ENCODE measurements at regions not wholly inside any gene's neighbourhood (a gene's known extent, or its start where the extent isn't known, plus 50 kb on each side); places are given as distances from the start of the nearest gene placed in this dataset.
A peak's percentile ranks its signal among the peaks of the same experiment; 100 is the strongest.

DNA sequence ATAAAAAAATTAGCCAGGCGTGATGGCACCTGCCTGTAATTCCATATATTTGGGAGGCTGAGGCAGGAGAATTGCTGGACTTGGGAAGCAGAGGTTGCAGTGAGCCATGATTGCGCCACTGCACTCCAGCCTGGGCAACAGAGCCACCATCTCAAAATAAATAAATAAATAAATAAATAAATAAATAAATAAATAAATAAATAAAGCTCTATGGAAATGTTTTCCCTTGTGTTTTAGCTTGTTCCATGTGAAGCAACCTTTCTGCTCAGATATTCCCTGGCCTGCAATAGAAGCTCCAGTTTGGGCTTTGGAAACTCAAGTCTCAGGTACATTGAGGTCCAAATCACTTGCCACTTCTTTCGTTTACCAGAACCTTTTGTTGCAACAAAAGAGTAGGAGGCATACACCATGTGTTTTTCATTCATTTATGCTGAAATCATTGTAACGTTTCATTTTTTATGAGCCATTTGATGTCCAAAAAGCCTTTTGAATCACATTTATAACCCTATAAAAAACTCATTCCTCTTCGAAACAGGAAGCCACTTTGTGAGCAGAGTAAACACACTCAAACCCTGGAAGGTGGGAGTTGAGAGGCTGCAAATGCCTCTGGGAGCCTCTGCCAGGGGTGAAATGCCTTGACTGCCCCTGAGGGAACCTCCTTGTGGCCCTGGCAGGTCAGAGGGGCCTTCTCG, 376.6 kb upstream of the TBX3 start:
- H3K4me3 ChIP-seq (ENCODE audit: low read depth, low read length) = no peak overlapping the region
- TF ChIP-seq, protein P1, sequence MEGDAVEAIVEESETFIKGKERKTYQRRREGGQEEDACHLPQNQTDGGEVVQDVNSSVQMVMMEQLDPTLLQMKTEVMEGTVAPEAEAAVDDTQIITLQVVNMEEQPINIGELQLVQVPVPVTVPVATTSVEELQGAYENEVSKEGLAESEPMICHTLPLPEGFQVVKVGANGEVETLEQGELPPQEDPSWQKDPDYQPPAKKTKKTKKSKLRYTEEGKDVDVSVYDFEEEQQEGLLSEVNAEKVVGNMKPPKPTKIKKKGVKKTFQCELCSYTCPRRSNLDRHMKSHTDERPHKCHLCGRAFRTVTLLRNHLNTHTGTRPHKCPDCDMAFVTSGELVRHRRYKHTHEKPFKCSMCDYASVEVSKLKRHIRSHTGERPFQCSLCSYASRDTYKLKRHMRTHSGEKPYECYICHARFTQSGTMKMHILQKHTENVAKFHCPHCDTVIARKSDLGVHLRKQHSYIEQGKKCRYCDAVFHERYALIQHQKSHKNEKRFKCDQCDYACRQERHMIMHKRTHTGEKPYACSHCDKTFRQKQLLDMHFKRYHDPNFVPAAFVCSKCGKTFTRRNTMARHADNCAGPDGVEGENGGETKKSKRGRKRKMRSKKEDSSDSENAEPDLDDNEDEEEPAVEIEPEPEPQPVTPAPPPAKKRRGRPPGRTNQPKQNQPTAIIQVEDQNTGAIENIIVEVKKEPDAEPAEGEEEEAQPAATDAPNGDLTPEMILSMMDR (IDR thresholded peaks at IDR 0.05; ENCODE audit: low read depth, low read length) = no peak
- no peak for TF ChIP-seq POLR2A (IDR thresholded peaks at IDR 0.05; ENCODE audit: extremely low read depth, insufficient read length)
- no peak for TF ChIP-seq MYC (IDR thresholded peaks at IDR 0.05; ENCODE audit: low read depth, low read length)
- TF ChIP-seq MAX (IDR thresholded peaks at IDR 0.05; ENCODE audit: low read depth, low read length) = no peak
- DNase-seq (ENCODE audit: low read depth) = no peak

DNA sequence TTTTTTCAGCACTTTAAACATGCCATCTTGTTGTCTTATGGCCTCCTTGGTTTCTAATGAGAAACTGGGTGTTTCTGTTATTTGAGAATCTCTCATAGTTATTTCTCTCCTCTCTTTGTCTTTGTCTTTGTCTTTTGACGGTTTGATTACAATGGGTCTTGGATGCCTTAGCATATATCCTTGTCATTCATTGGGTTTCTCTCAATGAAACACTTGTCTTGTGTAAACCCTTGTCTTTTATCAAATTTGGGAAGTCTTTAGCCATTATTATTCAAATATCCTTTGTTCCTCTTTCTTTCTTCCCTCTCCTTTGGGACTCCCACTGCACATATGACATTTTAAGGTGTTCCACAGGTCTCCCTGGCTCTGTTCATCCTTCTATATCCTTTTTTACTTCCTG, 373.5 kb upstream of the TBX3 start:
- DNase-seq (ENCODE audit: low read depth) = no peak
- no peak overlapping the region for H3K4me3 ChIP-seq (ENCODE audit: low read depth, low read length)
- TF ChIP-seq MYC (IDR thresholded peaks at IDR 0.05; ENCODE audit: low read depth, low read length) (no peak), POLR2A (IDR thresholded peaks at IDR 0.05; ENCODE audit: extremely low read depth, insufficient read length) (no peak), MAX (IDR thresholded peaks at IDR 0.05; ENCODE audit: low read depth, low read length) (no peak)

DNA sequence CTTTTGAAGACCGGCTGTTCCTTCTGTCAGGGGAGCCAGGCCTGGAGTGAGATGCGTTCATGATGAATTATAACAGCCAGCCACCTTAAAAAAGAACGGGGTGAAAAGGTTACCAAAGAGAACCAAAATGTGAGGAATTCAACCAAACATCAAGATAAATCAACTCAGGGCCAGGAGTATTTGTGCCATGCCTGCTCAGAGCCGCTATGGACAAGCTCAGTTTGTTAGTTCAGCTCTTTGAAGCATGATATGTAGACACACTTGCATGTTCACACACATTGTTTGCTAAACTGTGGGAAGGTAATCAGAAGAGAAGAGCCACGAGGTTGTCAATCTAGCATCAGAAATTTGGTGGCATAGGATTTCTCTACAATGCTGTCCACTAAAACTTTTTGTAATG, 367.4 kb upstream of the TBX3 start:
- DNase-seq (ENCODE audit: low read depth) = no peak
- no peak overlapping the region for H3K4me3 ChIP-seq (ENCODE audit: low read depth, low read length)
- TF ChIP-seq MAX (IDR thresholded peaks at IDR 0.05; ENCODE audit: low read depth, low read length) (no peak), POLR2A (IDR thresholded peaks at IDR 0.05; ENCODE audit: extremely low read depth, insufficient read length) (no peak), MYC (IDR thresholded peaks at IDR 0.05; ENCODE audit: low read depth, low read length) (no peak)
- TF ChIP-seq, protein P1 (IDR thresholded peaks at IDR 0.05; ENCODE audit: low read depth, low read length) = no peak

- no peak for DNase-seq (ENCODE audit: low read depth)
- TF ChIP-seq, protein P1 (IDR thresholded peaks at IDR 0.05; ENCODE audit: low read depth, low read length) = no peak
- no peak for TF ChIP-seq POLR2A (IDR thresholded peaks at IDR 0.05; ENCODE audit: extremely low read depth, insufficient read length)
- no peak for TF ChIP-seq MYC (IDR thresholded peaks at IDR 0.05; ENCODE audit: low read depth, low read length)
- no peak for TF ChIP-seq MAX (IDR thresholded peaks at IDR 0.05; ENCODE audit: low read depth, low read length)
- no peak overlapping the region for H3K4me3 ChIP-seq (ENCODE audit: low read depth, low read length)
Observed at GRCh38 chr12:115049614-115050013, 365.6 kb upstream of the TBX3 start.

GRCh38 chr12:115046805-115047204, 362.8 kb upstream of the TBX3 start:
- DNase-seq (ENCODE audit: low read depth) = peak; percentile 19
- H3K4me3 ChIP-seq (ENCODE audit: low read depth, low read length) = no peak overlapping the region
- TF ChIP-seq MAX (IDR thresholded peaks at IDR 0.05; ENCODE audit: low read depth, low read length) (no peak), MYC (IDR thresholded peaks at IDR 0.05; ENCODE audit: low read depth, low read length) (no peak), POLR2A (IDR thresholded peaks at IDR 0.05; ENCODE audit: extremely low read depth, insufficient read length) (no peak)
- TF ChIP-seq, protein P1 (IDR thresholded peaks at IDR 0.05; ENCODE audit: low read depth, low read length) = no peak

DNA sequence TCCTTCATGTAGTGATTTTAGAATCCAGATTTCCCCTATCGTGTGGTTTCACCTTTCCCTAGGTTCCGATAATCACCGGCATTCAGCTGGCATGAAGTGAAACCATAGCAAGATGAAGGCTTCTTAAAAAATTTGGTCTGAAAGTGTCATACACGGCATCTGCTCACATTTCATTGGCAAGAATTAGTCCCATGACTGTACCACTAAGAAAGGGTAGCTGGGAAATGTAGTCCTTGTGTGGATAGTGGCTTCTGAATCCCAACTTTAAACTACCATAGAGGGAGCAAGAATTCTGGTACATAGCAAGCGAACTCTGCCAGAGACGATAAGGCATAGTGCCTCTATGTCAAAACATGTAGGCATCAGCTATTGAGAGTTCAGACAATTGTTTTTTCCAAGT, 360.1 kb upstream of the TBX3 start:
- TF ChIP-seq, protein P1 (IDR thresholded peaks at IDR 0.05; ENCODE audit: low read depth, low read length) = no peak
- TF ChIP-seq MAX (IDR thresholded peaks at IDR 0.05; ENCODE audit: low read depth, low read length) (no peak), MYC (IDR thresholded peaks at IDR 0.05; ENCODE audit: low read depth, low read length) (no peak), POLR2A (IDR thresholded peaks at IDR 0.05; ENCODE audit: extremely low read depth, insufficient read length) (no peak)
- no peak overlapping the region for H3K4me3 ChIP-seq (ENCODE audit: low read depth, low read length)
- no peak for DNase-seq (ENCODE audit: low read depth)
